ENCODE measurements at regions not wholly inside any gene's neighbourhood (a gene's known extent, or its start where the extent isn't known, plus 50 kb on each side); places are given as distances from the start of the nearest gene placed in this dataset.

DNA sequence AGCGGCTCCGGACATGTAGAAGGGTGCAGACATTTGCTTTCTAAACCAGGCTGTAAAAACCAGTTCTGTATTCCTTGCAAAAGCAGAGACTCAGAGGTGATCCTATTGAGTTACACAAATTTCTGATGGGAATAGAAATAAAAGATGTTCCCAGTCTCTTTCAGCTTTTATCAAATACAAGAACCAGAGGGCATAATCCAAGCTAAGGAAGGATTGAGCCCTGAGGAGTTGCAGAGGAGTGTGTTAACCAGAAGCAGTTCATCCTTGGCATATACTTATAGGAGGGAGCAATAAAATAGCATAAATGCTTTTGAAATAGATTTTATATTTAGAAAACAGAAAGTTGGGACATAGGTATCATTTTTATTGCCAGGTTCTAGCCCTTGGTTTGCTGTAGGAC is 75.3 kb downstream of the KIF4B start:
- no peaks in the 10 kb centered on the region for H3K36me3 ChIP-seq (replicated peaks; ENCODE audit: insufficient read depth, low read length)
- no peak overlapping the region for H3K4me2 ChIP-seq (ENCODE audit: low read depth, low read length)
- no peak overlapping the region for H2AFZ ChIP-seq (ENCODE audit: low read length)
- H3K27me3 ChIP-seq (replicated peaks; ENCODE audit: insufficient read depth, low read length), result no peaks in the 10 kb centered on the region
- H3K4me1 ChIP-seq (ENCODE audit: low read length), result no peaks in the 10 kb centered on the region
- H3K9me3 ChIP-seq (replicated peaks; ENCODE audit: insufficient read depth, low read length), result no peaks in the 10 kb centered on the region
- no peaks in the 10 kb centered on the region for H4K20me1 ChIP-seq (ENCODE audit: insufficient read depth, low read length)
- H3K9me2 ChIP-seq (replicated peaks; ENCODE audit: insufficient read depth, low read length), result no peaks in the 10 kb centered on the region
- H3K4me3 ChIP-seq (ENCODE audit: low read length), result no peak overlapping the region
- no peak for DNase-seq
- H3K79me2 ChIP-seq (ENCODE audit: low read length), result no peaks in the 10 kb centered on the region
- H3K27ac ChIP-seq (ENCODE audit: low read length), result no peak overlapping the region
- H3F3A ChIP-seq (ENCODE audit: insufficient read depth, low read length), result no peaks in the 10 kb centered on the region
- TF ChIP-seq, protein P1, sequence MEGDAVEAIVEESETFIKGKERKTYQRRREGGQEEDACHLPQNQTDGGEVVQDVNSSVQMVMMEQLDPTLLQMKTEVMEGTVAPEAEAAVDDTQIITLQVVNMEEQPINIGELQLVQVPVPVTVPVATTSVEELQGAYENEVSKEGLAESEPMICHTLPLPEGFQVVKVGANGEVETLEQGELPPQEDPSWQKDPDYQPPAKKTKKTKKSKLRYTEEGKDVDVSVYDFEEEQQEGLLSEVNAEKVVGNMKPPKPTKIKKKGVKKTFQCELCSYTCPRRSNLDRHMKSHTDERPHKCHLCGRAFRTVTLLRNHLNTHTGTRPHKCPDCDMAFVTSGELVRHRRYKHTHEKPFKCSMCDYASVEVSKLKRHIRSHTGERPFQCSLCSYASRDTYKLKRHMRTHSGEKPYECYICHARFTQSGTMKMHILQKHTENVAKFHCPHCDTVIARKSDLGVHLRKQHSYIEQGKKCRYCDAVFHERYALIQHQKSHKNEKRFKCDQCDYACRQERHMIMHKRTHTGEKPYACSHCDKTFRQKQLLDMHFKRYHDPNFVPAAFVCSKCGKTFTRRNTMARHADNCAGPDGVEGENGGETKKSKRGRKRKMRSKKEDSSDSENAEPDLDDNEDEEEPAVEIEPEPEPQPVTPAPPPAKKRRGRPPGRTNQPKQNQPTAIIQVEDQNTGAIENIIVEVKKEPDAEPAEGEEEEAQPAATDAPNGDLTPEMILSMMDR (IDR thresholded peaks at IDR 0.05; ENCODE audit: low read length), result no peak
- TF ChIP-seq EZH2 (optimal IDR thresholded peaks at IDR 0.05; ENCODE audit: low read depth, low read length), result no peak
- TF ChIP-seq EZH2phosphoT487 (IDR thresholded peaks at IDR 0.05; ENCODE audit: low read length), result no peak
- H3K9ac ChIP-seq (ENCODE audit: low read length), result no peak overlapping the region

DNA sequence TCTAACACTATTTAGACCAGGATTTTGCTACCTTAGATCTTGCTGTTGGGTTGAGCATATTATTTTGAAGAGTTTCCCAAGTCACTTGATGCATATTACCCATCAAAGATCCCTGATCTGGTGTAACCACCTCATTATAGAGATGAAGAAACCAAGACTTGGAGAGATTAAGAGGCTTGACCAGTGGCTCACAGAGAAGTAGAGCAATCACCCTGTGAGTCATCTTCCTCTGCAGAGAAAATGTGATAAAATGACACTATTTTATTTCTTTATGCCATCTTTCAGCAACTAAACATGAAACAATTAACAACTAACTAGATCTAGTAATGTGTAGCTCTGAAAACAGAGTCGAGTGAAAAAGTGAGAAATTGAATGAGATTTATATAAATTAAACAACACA is 76.1 kb downstream of the KIF4B start:
- H3K27me3 ChIP-seq (replicated peaks; ENCODE audit: insufficient read depth, low read length), result no peaks in the 10 kb centered on the region
- H3K79me2 ChIP-seq (ENCODE audit: low read length), result no peaks in the 10 kb centered on the region
- DNase-seq, result no peak
- H3K4me3 ChIP-seq (ENCODE audit: low read length), result no peak overlapping the region
- no peak overlapping the region for H3K4me2 ChIP-seq (ENCODE audit: low read depth, low read length)
- H3K36me3 ChIP-seq (replicated peaks; ENCODE audit: insufficient read depth, low read length), result no peaks in the 10 kb centered on the region
- no peaks in the 10 kb centered on the region for H3F3A ChIP-seq (ENCODE audit: insufficient read depth, low read length)
- TF ChIP-seq, protein P1 (IDR thresholded peaks at IDR 0.05; ENCODE audit: low read length), result no peak
- TF ChIP-seq EZH2phosphoT487 (IDR thresholded peaks at IDR 0.05; ENCODE audit: low read length) (no peak), EZH2 (optimal IDR thresholded peaks at IDR 0.05; ENCODE audit: low read depth, low read length) (no peak)
- H3K9me3 ChIP-seq (replicated peaks; ENCODE audit: insufficient read depth, low read length), result no peaks in the 10 kb centered on the region
- no peak overlapping the region for H2AFZ ChIP-seq (ENCODE audit: low read length)
- no peaks in the 10 kb centered on the region for H4K20me1 ChIP-seq (ENCODE audit: insufficient read depth, low read length)
- no peaks in the 10 kb centered on the region for H3K9me2 ChIP-seq (replicated peaks; ENCODE audit: insufficient read depth, low read length)
- no peak overlapping the region for H3K9ac ChIP-seq (ENCODE audit: low read length)
- H3K4me1 ChIP-seq (ENCODE audit: low read length), result no peaks in the 10 kb centered on the region
- H3K27ac ChIP-seq (ENCODE audit: low read length), result no peak overlapping the region

DNA sequence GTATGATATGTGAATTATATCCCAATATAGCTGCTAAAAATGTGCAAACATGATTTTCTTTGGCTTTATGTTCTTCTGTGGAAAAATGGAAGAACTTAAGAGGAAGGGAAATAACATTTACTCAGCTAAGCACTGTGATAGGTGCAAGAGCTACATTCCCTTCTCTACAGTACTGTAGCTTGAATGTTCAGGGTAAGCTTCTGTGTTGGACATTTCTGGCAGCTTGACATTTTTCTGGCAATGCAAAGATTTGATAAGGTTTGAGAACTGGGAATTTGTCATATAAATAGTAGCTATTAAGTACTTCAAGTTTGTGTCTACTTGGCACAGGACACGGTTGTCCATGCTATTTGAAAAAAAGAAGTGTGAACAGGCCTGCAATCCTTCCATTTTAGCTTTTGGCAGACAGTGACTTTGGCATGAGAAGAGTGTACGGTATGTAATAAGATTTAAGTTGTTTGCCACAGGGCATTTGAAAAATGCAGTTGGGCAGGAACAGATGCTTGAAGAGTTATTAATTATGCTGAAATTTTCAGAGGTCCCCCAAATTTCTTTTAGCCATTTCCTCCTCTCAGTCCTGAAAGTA is 77.6 kb downstream of the KIF4B start:
- Histone ChIP-seq H3K4me3 (ENCODE audit: low read length) (no peak overlapping the region), H3K9me2 (replicated peaks; ENCODE audit: insufficient read depth, low read length) (no peaks in the 10 kb centered on the region), H3K27ac (ENCODE audit: low read length) (no peak overlapping the region), H3K79me2 (ENCODE audit: low read length) (no peaks in the 10 kb centered on the region), H3K27me3 (replicated peaks; ENCODE audit: insufficient read depth, low read length) (no peaks in the 10 kb centered on the region), H3K9me3 (replicated peaks; ENCODE audit: insufficient read depth, low read length) (no peaks in the 10 kb centered on the region), H3K4me1 (ENCODE audit: low read length) (no peaks in the 10 kb centered on the region), H3K36me3 (replicated peaks; ENCODE audit: insufficient read depth, low read length) (no peaks in the 10 kb centered on the region), H4K20me1 (ENCODE audit: insufficient read depth, low read length) (no peaks in the 10 kb centered on the region), H3K4me2 (ENCODE audit: low read depth, low read length) (no peak overlapping the region), H2AFZ (ENCODE audit: low read length) (no peak overlapping the region), H3K9ac (ENCODE audit: low read length) (no peak overlapping the region), H3F3A (ENCODE audit: insufficient read depth, low read length) (no peaks in the 10 kb centered on the region)
- TF ChIP-seq EZH2phosphoT487 (IDR thresholded peaks at IDR 0.05; ENCODE audit: low read length) (no peak), EZH2 (optimal IDR thresholded peaks at IDR 0.05; ENCODE audit: low read depth, low read length) (no peak)
- TF ChIP-seq, protein P1 (IDR thresholded peaks at IDR 0.05; ENCODE audit: low read length), result no peak
- DNase-seq, result no peak

All from MM.1S (cell line).